Ammon's horn (tissue), 1 donor: ENCODE measurements at regions not wholly inside any gene's neighbourhood (a gene's known extent, or its start where the extent isn't known, plus 50 kb on each side); places are given as distances from the start of the nearest gene placed in this dataset.

ENCODE experiments used
- DNase-seq: peaks from one replicate; pipeline ENCODE4 v3.0.0-alpha.2; 2016; ENCODE audit warnings: low spot score

DNA sequence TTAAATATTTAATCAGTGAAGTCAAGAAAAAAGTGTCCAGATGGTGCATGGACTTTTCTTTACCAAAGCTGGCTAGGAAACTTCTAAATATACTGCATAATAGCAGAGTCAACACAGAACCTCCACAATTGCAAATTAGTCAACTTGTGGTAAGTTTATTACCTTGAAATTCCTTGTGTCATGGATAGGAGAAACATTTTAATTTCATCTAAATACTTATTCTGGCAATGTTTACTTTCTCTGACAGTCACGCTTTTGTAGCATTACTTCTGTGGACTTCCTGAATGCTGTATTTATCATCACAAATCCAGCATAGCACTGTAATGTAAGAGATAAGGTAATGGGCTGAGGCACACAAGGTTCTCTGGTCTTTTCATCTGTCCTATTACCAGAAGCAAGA is 2266.1 kb downstream of the PCDH7 start:
- no peak for DNase-seq

DNA sequence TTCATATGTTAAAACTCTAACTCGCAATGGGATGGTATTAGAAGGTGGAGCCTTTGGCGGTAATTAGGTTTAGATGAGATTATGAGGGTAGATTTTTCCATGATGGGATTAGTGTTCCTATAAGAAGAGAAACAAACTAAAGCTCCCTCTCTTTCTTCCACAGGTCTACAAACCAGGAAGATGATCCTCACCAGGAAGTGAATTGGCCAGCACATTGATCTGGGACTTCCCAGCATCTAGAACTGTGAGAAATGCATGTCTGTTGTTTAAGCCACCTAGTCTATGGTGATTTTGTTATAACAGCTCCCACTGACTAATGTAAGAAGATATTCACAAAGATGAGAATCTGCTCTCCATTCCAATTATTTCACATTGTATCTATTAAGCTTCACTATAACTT is 2266.9 kb downstream of the PCDH7 start:
- no peak for DNase-seq

DNA sequence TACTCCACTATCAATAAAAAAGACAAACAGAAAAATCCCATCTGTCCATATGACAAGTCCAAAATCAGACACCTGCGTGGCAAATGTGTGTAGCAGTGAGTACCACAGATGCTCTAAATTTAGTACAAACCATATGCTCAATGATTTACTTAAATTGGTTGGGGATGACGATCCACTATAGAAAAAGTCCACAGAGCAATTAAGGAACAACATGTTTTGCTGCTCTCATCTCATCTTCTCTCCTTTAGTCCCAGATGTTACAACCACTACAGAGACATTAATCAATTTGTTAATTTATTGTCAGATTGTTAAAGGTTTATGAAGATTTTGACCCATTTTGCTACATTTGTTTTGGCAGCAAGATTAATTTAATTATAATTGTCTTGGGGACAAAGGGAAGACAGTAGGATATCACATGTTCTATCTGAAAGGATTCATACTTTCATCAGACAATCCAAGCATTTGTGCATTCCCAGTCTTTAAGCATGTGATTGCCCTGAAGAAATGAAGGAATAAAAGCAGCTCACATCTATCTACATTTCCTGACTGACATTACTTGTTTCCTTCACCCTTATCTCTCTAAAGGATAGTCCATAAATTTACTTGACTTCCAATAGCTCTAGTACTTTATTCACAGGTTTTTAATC is 2268.1 kb downstream of the PCDH7 start:
- DNase-seq, result no peak

DNA sequence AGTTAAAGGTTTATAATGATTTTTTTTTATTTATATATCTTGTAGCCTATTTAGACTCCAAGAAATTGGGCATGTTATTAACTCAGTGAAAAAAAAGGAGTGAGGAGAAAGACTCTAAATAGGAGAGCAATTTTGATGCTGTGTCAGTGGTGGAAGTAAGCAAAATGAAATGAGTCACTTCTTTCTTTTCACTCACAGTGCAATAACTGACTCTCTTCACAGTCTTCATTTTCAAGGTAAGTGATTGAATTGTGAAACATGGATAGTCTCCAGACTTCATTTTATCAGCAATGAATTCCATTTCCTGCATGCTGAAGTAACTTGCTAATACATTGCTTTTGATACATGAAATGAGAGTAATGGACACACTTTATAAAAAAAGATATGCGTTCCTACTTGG is 2271.5 kb downstream of the PCDH7 start:
- no peak for DNase-seq

DNA sequence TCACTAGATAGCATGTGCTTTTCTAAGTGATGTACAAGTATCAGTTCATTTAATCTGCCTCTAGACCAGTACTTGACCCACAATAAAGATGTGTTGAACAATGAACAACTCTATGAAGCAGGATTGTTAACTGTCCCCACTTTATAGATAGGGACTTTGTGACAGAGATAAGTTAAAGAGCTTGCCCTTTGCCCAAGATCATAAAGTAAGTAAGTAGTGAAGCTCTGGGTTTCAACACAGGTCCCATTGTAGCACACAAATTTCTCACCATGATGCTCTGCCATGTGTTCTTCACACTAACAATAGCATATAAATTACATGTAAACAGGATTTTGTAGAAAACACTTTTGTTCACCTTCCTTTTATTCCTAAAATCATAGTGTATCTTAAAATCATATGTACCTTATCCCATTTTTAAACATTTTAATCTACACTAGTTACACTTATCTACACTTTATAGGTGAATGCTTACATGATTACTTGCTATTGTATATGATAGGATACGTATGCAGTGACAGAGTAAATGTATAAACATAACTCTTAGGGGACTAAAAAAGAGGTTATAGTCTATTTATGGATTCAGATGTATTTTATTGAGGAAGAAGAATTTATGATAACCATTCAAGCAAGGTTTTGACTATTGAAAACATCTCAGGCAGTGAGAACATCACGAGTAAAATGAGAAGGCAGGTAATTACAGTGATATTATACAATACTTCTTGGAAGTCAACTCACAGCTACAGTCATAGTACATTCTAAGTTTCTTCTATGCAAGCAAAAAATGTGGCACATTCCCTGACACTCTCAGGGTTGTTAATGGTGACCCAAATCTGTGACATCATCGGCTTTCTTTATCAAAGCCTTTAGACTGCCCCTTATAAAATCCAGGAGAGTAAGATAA is 2275.1 kb downstream of the PCDH7 start:
- DNase-seq, result no peak

DNA sequence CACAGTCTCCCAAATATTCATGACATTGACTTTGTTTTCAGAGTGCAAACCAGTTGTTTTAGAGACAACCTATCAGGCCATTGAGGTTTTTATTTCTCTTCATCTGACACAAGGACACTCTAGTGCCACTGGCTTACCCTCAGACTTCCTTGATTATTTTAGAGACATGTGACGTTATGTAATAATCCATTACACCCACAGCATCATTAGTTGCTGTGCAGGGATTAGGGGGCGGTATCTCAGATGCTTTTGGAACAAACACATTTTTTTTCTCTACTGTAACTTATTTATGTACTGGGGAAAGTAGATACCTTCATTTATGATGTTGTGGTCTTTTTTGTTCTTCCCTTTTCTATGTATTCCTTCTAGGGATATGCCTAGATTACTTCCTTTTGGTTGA is 2293.1 kb downstream of the PCDH7 start:
- DNase-seq, result no peak

DNA sequence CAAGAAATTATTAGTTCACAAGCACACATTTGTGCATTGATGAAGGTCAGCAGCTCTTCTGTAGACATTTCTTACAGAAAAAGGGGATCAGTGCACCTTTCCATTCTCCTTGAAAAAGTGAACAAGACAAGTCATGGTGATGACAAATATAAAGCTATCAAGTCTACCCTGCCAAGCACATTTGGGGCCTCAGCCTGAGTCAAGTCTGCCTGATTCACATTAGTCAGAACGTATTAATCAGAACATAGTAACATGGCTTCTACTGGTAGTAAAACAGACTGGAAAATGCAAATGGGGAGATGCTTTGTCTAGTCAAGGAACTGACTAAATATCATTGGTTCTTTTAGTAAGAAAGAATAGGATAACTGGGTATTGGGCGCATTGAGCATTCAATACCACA is 2305.1 kb downstream of the PCDH7 start:
- DNase-seq, result no peak

DNA sequence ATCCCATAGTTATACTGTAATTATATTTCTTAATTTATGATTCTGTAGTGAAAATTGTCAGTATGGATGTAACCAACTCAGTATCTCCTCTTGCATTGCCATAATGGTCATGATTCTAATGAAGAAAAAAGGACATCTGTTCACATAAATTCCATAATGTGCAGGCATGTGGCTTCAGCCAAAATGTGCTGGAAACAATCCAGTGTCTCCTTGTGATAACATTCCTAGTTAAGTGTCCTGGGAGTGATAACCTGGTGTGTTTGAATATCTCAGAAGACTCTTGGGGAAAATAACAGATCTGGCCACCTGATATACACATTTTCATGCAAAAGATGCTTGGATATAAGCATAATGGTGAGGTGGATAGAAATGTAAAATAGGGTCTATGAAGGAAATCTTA is 2309.8 kb downstream of the PCDH7 start:
- DNase-seq, result no peak

DNA sequence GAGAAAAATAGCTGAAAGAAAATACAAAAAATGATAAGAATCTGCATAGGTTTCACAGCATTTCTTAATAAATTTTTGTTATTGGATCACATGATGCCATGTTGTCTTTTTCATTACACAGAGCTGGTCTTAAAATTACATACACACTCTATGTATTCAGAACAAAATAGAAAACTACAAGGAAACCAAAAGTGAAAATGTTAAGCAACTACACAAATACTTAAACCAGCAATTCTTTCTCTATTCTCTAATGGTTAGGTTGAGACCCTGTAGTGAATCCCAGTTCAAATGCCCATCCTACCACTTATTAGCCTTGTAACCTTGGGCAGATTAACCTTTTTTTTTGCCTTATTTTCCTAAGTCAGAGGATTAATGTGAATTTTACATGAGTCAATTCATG is 2311.2 kb downstream of the PCDH7 start:
- DNase-seq, result no peak

DNA sequence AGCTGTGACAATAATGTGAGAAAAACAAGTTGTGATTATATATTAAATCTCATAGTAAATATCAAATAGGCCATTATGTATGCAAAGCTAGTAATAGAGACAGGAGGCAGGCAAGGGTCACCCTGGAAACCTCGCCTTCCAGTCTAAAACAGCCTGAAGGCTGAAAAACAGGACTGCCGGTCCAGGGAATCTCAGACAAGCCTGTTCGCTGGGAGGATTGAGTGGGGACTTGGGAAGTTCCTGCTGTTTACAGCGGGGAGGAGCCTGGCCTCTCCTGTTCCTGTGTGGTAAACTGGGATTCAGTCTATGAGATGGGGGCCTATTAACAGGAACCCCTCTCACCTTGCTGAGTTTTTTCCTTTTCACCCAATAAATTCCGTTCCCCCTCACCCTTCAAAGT is 2317.3 kb downstream of the PCDH7 start:
- no peak for DNase-seq

DNA sequence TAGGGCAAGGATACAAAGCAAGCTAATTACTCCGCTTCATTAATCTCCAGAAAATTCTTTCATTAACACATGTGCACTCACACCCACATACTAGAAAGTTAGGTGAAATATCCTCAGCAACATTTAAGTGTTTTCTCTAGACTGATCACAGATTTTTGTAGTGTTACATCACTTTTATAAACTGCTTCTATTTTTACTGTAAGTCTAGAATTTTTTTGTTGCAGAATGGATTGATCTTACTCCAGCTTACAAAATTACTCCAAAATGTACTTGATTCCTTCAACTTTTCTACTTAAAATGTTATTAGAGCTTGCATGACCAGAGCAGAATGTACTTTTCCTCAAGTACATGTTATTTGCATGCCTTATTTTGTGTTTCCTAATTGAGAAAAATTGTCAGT is 2325.2 kb downstream of the PCDH7 start:
- no peak for DNase-seq

DNA sequence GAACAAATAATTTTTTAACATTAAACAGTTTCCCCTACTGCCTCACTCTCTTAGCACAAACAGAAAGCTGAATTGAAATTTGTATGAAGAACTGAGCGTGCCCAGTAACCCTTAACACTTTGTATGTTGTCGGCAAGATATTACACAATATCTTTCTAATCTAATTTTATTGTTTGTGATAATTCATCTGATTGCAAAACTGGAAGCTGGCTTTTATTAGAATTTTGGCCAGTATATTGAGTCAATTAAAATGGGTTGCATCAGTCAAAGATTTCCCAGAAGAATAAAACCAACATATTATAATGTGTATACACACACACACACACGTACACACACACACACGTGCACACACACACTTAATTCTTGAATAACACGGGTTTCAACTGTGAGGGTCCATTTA is 2332.1 kb downstream of the PCDH7 start:
- DNase-seq, result no peak

DNA sequence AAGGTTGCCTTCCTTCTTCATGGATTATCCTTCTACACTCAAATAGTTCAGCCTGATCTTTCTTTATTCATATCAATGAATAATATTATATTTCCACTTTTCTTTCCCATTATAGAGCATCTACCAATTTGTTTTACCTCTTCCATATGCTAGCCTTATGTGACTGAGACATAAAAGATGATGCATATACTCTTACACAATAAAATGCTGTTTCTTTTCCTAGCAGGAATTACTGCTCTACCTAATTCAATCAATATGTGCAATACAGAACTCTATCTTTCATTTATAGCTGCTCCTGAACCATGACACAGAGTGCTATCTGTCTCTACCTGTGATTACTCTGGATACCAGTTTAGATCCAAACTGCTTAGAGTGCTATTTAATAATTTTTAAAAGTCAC is 2334.0 kb downstream of the PCDH7 start:
- no peak for DNase-seq

DNA sequence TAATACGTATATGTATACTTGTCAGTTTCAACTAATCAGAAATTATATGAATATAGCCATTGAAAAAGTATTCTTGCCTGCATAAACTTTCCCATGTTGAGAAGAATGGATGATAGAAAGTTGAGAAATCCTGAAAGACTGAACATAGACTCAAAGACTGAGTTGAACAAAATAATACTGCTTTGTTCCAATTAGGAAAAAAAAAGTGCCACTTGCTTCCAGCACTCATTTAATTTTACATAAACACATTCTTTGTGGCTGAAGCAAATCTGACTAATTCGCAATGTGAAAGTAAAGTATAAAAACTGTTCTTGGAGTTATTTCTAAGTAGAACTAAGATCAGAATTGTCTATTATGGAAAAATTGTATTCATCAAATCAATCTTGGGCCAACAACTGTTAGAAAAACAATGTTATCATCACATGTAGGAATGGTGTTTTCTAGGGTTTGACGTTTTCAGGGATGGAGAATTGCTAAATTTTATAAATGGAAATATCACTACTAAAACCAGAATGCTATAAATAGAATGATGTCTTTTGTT is 2334.6 kb downstream of the PCDH7 start:
- no peak for DNase-seq

DNA sequence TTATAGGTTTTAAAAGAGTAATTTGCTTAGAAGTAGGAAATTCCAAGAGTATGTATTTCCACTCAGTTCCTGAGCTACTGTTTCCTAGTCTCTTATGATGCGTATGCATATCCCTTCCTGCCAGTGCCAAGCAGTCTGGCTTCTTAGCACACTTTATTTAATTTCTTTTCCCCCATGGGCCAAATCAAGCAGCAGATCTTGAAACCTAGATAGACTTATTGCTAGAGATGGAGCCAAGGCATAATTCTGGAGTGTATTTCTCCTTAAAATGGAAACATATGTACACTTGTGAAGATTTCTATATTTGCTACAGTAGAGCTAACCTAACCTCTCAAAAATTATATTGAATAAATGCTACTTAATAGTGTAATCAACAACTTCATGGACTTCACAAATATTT is 2337.6 kb downstream of the PCDH7 start:
- no peak for DNase-seq

DNA sequence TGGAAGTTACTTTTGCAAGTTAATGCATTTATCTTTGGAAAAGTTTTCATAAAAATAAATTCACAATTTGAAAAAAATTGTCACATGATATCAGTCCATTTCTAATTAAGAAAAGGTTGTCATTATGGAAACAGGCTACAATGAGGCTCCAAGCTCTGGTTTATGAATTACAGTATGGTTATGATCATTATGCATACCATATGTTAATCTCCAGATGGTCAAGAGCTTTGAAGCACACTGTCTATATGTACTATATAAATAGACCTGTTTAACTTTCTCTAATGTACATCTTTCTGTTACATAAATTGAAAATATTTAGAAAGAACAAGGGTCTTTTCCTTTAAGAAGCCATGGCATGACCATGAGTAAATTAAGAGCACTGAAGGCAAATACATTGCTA is 2338.8 kb downstream of the PCDH7 start:
- no peak for DNase-seq

DNA sequence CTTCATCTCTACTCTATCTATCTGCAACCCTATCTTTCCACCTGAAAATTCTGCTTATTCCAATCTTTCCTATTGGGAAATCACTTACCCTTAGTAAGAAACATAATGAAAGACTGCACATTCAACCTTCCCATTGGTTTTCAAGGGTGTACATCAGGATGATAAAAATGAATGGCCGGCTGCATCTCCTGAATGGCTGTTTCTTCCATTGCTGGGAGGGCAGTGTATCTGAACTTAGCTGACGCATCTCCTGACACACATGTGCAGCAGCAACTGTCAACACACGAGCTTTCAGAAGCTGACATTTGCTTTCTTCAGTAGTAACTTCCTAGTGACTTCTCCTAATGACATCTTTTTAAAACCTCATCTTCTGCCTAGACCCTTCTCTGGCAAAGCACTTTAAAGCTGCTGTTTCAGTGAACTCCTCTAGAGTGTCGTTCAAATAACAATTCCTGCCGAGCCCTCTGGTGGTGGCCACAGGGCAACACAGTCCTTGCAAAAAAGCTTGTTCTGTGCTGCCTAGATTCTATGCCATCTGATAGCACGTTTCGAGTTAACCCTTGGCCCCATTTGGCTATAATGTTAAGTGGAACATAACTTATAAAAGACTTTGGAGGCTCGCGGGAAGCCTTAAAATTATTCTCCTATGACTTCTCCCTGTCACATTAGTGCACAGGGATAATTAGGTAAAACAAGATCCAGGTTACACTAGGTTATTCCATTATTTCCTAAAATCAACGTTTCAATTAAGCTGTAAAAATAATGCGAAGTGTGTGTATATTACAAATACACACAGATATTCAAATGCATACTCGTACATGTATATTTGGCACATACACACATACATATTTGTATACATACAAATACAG is 2340.7 kb downstream of the PCDH7 start:
- peak; percentile 65 for DNase-seq

DNA sequence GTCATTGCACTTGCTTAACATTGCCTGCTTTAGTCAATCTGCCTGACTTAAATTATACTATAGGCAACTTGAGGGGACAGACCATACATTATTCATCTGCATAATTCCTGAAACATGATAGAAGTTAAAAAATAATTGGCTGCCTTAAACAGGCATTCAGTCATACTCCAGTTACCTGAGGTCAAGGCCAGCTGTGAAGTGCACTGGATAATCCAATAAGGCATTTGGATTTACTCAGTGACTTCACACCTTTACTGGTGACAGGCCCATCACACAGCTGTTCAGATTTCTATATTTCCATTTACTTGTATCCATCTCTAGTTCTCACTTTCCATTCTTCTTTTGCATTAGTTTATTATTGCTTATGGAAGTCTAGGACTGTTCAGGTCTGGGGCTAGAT is 2341.6 kb downstream of the PCDH7 start:
- DNase-seq, result no peak

DNA sequence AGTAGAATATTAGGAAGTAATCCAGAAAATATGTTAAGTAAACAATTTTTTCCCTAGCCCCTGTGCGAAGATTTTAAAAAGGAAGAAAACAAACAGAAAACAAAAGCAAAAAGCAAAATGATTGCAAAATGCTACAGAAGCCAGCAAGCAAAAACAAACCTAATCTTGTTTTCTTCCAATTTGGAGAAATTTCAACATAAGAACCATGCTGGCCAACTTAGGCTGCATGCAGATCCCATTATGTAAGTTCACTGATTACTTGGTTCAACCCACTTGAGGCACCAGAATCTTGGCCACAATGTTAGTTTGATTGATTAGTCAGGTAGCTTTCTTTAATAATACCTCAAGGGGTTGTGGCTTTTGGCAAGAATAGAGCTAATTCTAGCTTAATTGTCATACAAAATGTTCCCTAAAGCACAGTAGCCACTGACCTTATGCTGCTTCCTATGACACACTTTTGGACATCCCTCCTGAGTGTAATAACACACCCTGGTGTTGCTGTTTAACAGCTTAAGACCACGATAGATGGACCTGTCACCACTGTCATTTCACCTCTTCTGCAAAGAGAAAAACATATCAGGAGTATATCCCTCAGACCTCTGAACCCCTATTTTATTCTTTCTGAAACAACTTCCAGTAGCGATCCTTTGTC is 2342.1 kb downstream of the PCDH7 start:
- DNase-seq, result no peak

DNA sequence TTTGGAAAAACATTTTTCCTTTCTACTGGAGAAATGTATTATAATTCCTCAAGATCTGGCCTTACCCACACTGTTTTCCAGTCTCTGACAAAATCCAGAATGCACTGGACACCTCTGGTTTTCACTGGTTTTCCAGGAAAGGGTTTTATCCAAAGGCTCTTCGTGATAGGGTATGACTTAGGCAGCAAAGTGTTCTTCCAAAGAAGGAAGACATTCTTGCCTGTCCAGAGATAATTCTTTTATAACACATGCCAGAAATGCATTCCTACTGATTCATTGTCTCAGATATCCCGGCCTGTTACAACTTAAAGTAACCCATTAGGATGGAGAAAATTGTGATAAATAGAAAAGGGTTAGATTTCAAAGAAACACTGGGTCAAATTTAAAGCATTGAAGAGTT is 2343.1 kb downstream of the PCDH7 start:
- no peak for DNase-seq

DNA sequence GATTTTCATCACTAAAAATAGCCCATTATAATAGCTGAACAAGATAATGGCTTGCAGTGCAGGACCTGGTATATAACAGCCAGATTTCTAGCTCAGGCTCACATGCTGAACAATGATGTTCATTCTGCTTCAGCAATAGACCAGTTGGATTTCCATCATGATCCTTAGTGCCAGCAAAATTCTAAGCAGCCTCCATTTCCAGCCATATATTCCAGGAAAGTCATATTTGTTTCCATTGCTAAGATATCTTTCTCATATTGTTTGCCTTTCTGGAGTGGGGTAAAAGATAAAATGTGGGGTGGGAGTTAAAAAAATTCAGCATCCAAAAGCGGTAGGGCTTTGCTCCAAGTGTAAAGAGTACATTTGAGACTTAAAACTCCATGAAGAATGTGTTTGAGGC is 2344.1 kb downstream of the PCDH7 start:
- DNase-seq, result no peak

DNA sequence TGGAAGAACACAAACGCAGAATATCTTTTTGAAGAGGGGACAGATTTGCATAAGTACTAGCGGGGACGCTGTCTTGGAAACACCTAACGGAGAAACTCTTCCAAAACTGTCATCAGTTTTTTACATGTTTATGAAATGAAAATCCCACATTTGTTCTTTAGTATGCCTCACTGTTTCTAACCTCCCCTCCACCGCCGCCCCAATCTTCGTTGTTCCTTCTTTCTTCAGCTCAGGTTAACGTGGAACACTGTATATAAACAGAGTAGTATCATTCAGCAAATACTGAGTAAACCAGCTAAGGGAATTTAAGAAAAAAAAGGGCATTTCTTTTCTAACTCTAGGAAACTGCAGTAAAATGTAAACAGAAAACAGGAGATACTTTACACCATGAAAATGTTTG is 2345.6 kb downstream of the PCDH7 start:
- DNase-seq, result no peak
